HepG2 (cell line): ENCODE measurements at regions not wholly inside any gene's neighbourhood (a gene's known extent, or its start where the extent isn't known, plus 50 kb on each side); places are given as distances from the start of the nearest gene placed in this dataset.

Experiments used
- ATAC-seq: fragments of 200-7000 bp; cut with Tn5 transposase; 3 replicates; pipeline ENCODE4 v1.9.1; 2020; ENCODE audit warnings: mild to moderate bottlenecking, moderate library complexity
- BruUV-seq: library from RNA; stranded (reverse); fragments of 400-500 nt; replicated peaks from 2 replicates; lab custom pipeline; 2021; lab: Mats Ljungman, UMichigan
- CTCF ChIA-PET: fragments of 300-600 bp; formaldehyde crosslinking; extraction: SDS; loops from one replicate; lab custom pipeline; 2021; ENCODE audit warnings: low total read pairs, inconsistent platforms, low intra/inter-chr PET ratio; lab: Yijun Ruan, JAX
- POLR2A ChIA-PET: fragments of 350-600 bp; sonication (Branson Sonifier 250); formaldehyde crosslinking; loops from one replicate; lab custom pipeline; 2020; ENCODE audit warnings: antibody characterized with exemption, inconsistent platforms; lab: Yijun Ruan, JAX
- DNase-seq: peaks from one replicate; pipeline ENCODE4 v3.0.0-alpha.2; 2015; ENCODE audit warnings: low spot score
- FAIRE-seq: peaks from 3 replicates; lab custom pipeline; 2011; peaks lifted over from hg19 to GRCh38; lab: Jason Lieb, UNC
- H2AFZ ChIP-seq: one replicate; pipeline ENCODE4 v1.6.1; 2011; ENCODE audit warnings: low read length, inconsistent platforms
- H3K27ac ChIP-seq: fragments of 300-600 bp; 3 replicates; pipeline ENCODE4 v1.8.0; 2011; ENCODE audit warnings: mixed run types, mild to moderate bottlenecking, mixed read lengths, low read length, inconsistent platforms; ENCODE audit not compliant: insufficient read depth; ENCODE audit errors: extremely low read length
- H3K27me3 ChIP-seq, 2 experiments: fragments of 200-600 bp in 1 of 2; 2 replicates in 1 of 2; 3 replicates in 1 of 2; pipeline versions ENCODE4 v1.6.0 to v1.8.0; 2011; ENCODE audit warnings: low read length in 2 of 2, mild to moderate bottlenecking in 2 of 2, moderate library complexity in 2 of 2, inconsistent platforms in 1 of 2; ENCODE audit not compliant: insufficient read depth in 2 of 2, control insufficient read depth in 1 of 2
- H3K36me3 ChIP-seq, 2 experiments: fragments of 200-600 bp in 1 of 2; replicated peaks in 1 of 2; 2 replicates in 1 of 2; 3 replicates in 1 of 2; pipeline versions ENCODE4 v1.5.1 to v1.8.0; 2011; ENCODE audit warnings: low read length in 2 of 2, inconsistent platforms in 1 of 2; ENCODE audit not compliant: insufficient read depth in 2 of 2, control insufficient read depth in 1 of 2
- H3K4me1 ChIP-seq: 2 replicates; pipeline ENCODE4 v1.5.1; 2012; ENCODE audit warnings: low read length, inconsistent platforms; ENCODE audit not compliant: insufficient read depth
- H3K4me2 ChIP-seq: 2 replicates; pipeline ENCODE4 v1.6.0; 2011; ENCODE audit warnings: low read depth, low read length, inconsistent platforms
- H3K4me3 ChIP-seq, 3 experiments: fragments of 200-600 bp in 1 of 3; sonication (generic), shearing (Covaris generic) in 1 of 3; replicated peaks in 1 of 3; 2 replicates each; pipeline ENCODE4 v1.5.1; 2011 to 2016; ENCODE audit warnings: low read length in 3 of 3, inconsistent platforms in 2 of 3, low read depth in 2 of 3, mild to moderate bottlenecking in 2 of 3, control low read depth in 1 of 3, mixed read lengths in 1 of 3; ENCODE audit not compliant: insufficient read depth in 1 of 3
- H3K79me2 ChIP-seq: one replicate; pipeline ENCODE4 v1.6.1; 2011; ENCODE audit warnings: low read length, inconsistent platforms; ENCODE audit not compliant: insufficient read depth
- H3K9ac ChIP-seq: 2 replicates; pipeline ENCODE4 v1.6.0; 2011; ENCODE audit warnings: mild to moderate bottlenecking, low read depth, low read length, inconsistent platforms; ENCODE audit not compliant: insufficient read depth
- H3K9me3 ChIP-seq: 2 replicates; pipeline ENCODE4 v1.5.1; 2012; ENCODE audit warnings: mild to moderate bottlenecking, low read length
- H4K20me1 ChIP-seq: 2 replicates; pipeline ENCODE4 v1.6.0; 2011; ENCODE audit warnings: inconsistent platforms, mild to moderate bottlenecking, low read length, moderate library complexity; ENCODE audit not compliant: insufficient read depth
- IRF1 ChIP-seq: sonication (generic); formaldehyde crosslinking; IDR thresholded peaks from 2 replicates; pipeline ENCODE4 v1.4.0; 2020; ENCODE audit warnings: low read depth, mild to moderate bottlenecking, missing genetic modification reagents
- IRF2 ChIP-seq: IDR thresholded peaks from 2 replicates; pipeline ENCODE4 v1.6.1; 2018; ENCODE audit warnings: missing genetic modification reagents, missing compliant biosample characterization
- KLF15 ChIP-seq: sonication (generic); formaldehyde crosslinking; IDR thresholded peaks from 2 replicates; pipeline ENCODE4 v1.8.1; 2023; ENCODE audit warnings: borderline replicate concordance, mild to moderate bottlenecking, inconsistent platforms, missing genetic modification reagents, mixed read lengths
- NR0B2 ChIP-seq: sonication (generic); formaldehyde crosslinking; IDR thresholded peaks from 2 replicates; pipeline ENCODE4 v1.4.0; 2020; ENCODE audit warnings: mild to moderate bottlenecking, missing genetic modification reagents
- PRDM15 ChIP-seq: sonication (generic); formaldehyde crosslinking; IDR thresholded peaks from 2 replicates; pipeline ENCODE4 v1.4.0; 2020; ENCODE audit warnings: missing genetic modification reagents
- RNF2 ChIP-seq: fragments of 450-650 bp; conservative IDR thresholded peaks from 2 replicates; pipeline ENCODE4 v1.6.1; 2016; ENCODE audit warnings: low read depth
- XRCC5 ChIP-seq: fragments of 200-400 bp; formaldehyde crosslinking; optimal IDR thresholded peaks from 2 replicates; pipeline ENCODE3; 2017; ENCODE audit warnings: mild to moderate bottlenecking, low read length
- ZBTB43 ChIP-seq: sonication (generic); formaldehyde crosslinking; conservative IDR thresholded peaks from 2 replicates; pipeline ENCODE4 v1.4.0; 2020; ENCODE audit warnings: missing genetic modification reagents
- ZNF333 ChIP-seq: sonication (generic); formaldehyde crosslinking; IDR thresholded peaks from 2 replicates; pipeline ENCODE4 v1.4.0; 2020; ENCODE audit warnings: mild to moderate bottlenecking, missing genetic modification reagents, borderline replicate concordance
- ZNF710 ChIP-seq: sonication (generic); formaldehyde crosslinking; IDR thresholded peaks from 2 replicates; pipeline ENCODE4 v1.5.0; 2020; ENCODE audit warnings: mild to moderate bottlenecking, missing genetic modification reagents, borderline replicate concordance
- WGBS: methylation state at CpG from one replicate; pipeline ENCODE4 v1.1.6; 2017; ENCODE audit warnings: low lambda C conversion rate; 5-methylcytosine and 5-hydroxymethylcytosine counted together
- in situ Hi-C: cut with HindIII; loops from 2 replicates; pipeline ENCODE4 v1.10.0; 2017; ENCODE audit warnings: low pct_unique_long_range_greater_than_20kb; ENCODE audit not compliant: extremely low pct_ligation_motif_present
- intact Hi-C: fragments of 100-400 bp; cut with micrococcal nuclease; formaldehyde crosslinking; loops from one replicate; pipeline ENCODE4 v1.10.0; 2022; ENCODE audit not compliant: unreplicated experiment

GRCh38 chr20:40336533-40336932 lies 352.5 kb downstream of the MAFB start:
- no peak overlapping the region for H2AFZ ChIP-seq
- no peaks in the 10 kb centered on the region for H3K79me2 ChIP-seq
- no peak overlapping the region for H3K27ac ChIP-seq
- H3K36me3 ChIP-seq = no peaks in the 10 kb centered on the region
- CTCF ChIA-PET = no interaction called here
- in situ Hi-C loops = no loop called here
- H3K9ac ChIP-seq = no peak overlapping the region
- peaks cover 6% of the 10 kb centered on the region for H3K9me3 ChIP-seq
- no TSS peak for BruUV-seq
- ATAC-seq = no peak
- intact Hi-C loops = no loop called here
- no peak overlapping the region for H3K4me2 ChIP-seq
- no peak for FAIRE-seq
- H4K20me1 ChIP-seq = no peaks in the 10 kb centered on the region
- H3K4me3 ChIP-seq = no peak overlapping the region
- DNase-seq = no peak
- no peaks in the 10 kb centered on the region for H3K27me3 ChIP-seq
- no peak for TF ChIP-seq PRDM15 (CRISPR knock-in tag)
- TF ChIP-seq IRF2 (CRISPR knock-in tag) = no peak
- TF ChIP-seq IRF1 (CRISPR knock-in tag) = no peak
- TF ChIP-seq KLF15 (CRISPR knock-in tag) = no peak
- TF ChIP-seq ZNF710 (CRISPR knock-in tag) = no peak
- TF ChIP-seq ZBTB43 = no peak
- TF ChIP-seq RNF2 = no peak
- TF ChIP-seq XRCC5 = no peak
- TF ChIP-seq NR0B2 (CRISPR knock-in tag) = no peak
- TF ChIP-seq ZNF333 = no peak
- 21% methylated on average over 1 of the region's 1 CpG for WGBS
- POLR2A ChIA-PET = no interaction called here
- H3K4me1 ChIP-seq = no peaks in the 10 kb centered on the region
